ENCODE measurements at regions not wholly inside any gene's neighbourhood (a gene's known extent, or its start where the extent isn't known, plus 50 kb on each side); places are given as distances from the start of the nearest gene placed in this dataset.

DNA sequence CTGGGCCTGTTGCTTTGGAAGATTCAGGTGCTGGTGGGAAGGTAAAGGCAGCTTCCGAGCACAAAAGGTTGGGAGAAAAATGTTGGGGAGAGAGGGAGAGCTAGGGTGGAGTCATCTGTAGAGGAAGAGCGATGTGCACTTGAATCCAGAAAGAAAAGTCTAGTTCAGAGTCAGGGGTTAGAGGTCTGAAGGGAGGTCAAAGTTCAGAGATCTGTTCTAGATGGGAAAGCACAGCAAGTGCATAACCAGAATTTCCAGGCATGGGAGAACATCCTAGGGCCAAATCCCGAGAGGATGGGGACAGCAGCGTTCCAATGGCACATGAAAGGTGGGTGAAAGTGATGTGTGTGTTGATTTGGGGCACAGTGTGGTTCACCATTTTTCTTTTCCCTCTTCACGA is 51.5 kb upstream of the MKLN1 start:
- TF ChIP-seq, protein P1, sequence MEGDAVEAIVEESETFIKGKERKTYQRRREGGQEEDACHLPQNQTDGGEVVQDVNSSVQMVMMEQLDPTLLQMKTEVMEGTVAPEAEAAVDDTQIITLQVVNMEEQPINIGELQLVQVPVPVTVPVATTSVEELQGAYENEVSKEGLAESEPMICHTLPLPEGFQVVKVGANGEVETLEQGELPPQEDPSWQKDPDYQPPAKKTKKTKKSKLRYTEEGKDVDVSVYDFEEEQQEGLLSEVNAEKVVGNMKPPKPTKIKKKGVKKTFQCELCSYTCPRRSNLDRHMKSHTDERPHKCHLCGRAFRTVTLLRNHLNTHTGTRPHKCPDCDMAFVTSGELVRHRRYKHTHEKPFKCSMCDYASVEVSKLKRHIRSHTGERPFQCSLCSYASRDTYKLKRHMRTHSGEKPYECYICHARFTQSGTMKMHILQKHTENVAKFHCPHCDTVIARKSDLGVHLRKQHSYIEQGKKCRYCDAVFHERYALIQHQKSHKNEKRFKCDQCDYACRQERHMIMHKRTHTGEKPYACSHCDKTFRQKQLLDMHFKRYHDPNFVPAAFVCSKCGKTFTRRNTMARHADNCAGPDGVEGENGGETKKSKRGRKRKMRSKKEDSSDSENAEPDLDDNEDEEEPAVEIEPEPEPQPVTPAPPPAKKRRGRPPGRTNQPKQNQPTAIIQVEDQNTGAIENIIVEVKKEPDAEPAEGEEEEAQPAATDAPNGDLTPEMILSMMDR (IDR thresholded peaks at IDR 0.05; ENCODE audit: extremely low read depth in 1 of 2, insufficient read depth in 1 of 2, low read depth in 1 of 2, low read length in 2 of 2) = no peak
- TF ChIP-seq EZH2 (IDR thresholded peaks at IDR 0.05; ENCODE audit: borderline replicate concordance, low read depth, low read length, severe bottlenecking) = no peak
- TF ChIP-seq POLR2A (IDR thresholded peaks at IDR 0.05; ENCODE audit: low read depth, low read length) = no peak
- TF ChIP-seq FOS (IDR thresholded peaks at IDR 0.05; ENCODE audit: borderline replicate concordance, insufficient read depth, low read length) = no peak
- TF ChIP-seq POLR2AphosphoS5 (IDR thresholded peaks at IDR 0.05; ENCODE audit: insufficient read depth, low read depth, low read length) = no peak
- TF ChIP-seq JUN (IDR thresholded peaks at IDR 0.05; ENCODE audit: borderline replicate concordance, insufficient read depth, insufficient read length, low read depth) = no peak
- TF ChIP-seq MYC (IDR thresholded peaks at IDR 0.05; ENCODE audit: low read depth, low read length) = no peak
- TF ChIP-seq, protein P2, sequence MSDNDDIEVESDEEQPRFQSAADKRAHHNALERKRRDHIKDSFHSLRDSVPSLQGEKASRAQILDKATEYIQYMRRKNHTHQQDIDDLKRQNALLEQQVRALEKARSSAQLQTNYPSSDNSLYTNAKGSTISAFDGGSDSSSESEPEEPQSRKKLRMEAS (IDR thresholded peaks at IDR 0.05; ENCODE audit: insufficient read depth, insufficient read length) = no peak
